Liver (tissue), 1 donor: ENCODE measurements at regions not wholly inside any gene's neighbourhood (a gene's known extent, or its start where the extent isn't known, plus 50 kb on each side); places are given as distances from the start of the nearest gene placed in this dataset.

Experiments
- ATF3 ChIP-seq: IDR thresholded peaks from 2 replicates; pipeline ENCODE4 v1.6.1; 2016; ENCODE audit warnings: antibody characterized with exemption
- HNF4G ChIP-seq: IDR thresholded peaks from 2 replicates; pipeline ENCODE4 v1.6.1; 2016; ENCODE audit warnings: antibody characterized with exemption
- donor health status: healthy.

GRCh38 chr15:61511089-61511488 is 282.0 kb upstream of the RORA start:
- TF ChIP-seq HNF4G (no peak), ATF3 (no peak)
